HEK293T (cell line): ENCODE measurements at regions not wholly inside any gene's neighbourhood (a gene's known extent, or its start where the extent isn't known, plus 50 kb on each side); places are given as distances from the start of the nearest gene placed in this dataset.

Experiments used
- CTCF ChIA-PET: fragments of 350-600 bp; formaldehyde crosslinking; extraction: SDS; loops from one replicate; lab custom pipeline; 2021; ENCODE audit warnings: antibody characterized with exemption, inconsistent platforms; lab: Yijun Ruan, JAX
- POLR2A ChIA-PET: fragments of 350-600 bp; formaldehyde crosslinking; extraction: SDS; loops from one replicate; lab custom pipeline; 2020; ENCODE audit warnings: antibody characterized with exemption, inconsistent platforms; lab: Yijun Ruan, JAX
- DNase-seq: peaks from one replicate; pipeline ENCODE4 v3.0.0; 2012; ENCODE audit warnings: mixed read lengths; ENCODE audit errors: extremely low spot score
- ARNT ChIP-seq: fragments of 450-650 bp; IDR thresholded peaks from 2 replicates; pipeline ENCODE4 v1.6.1; 2017; ENCODE audit warnings: mild to moderate bottlenecking
- BHLHE40 ChIP-seq: fragments of 450-650 bp; IDR thresholded peaks from 2 replicates; pipeline ENCODE4 v1.6.1; 2016; ENCODE audit warnings: mild to moderate bottlenecking, moderate library complexity, borderline replicate concordance
- CTBP1 ChIP-seq: fragments of 450-650 bp; IDR thresholded peaks from 2 replicates; pipeline ENCODE4 v1.6.1; 2016; ENCODE audit warnings: borderline replicate concordance
- ELF4 ChIP-seq: fragments of 450-650 bp; IDR thresholded peaks from 2 replicates; pipeline ENCODE4 v1.6.1; 2017; ENCODE audit warnings: antibody characterized with exemption
- FOXA1 ChIP-seq: fragments of 450-650 bp; IDR thresholded peaks from 2 replicates; pipeline ENCODE4 v1.6.1; 2016; ENCODE audit warnings: mild to moderate bottlenecking
- FOXK2 ChIP-seq: fragments of 450-650 bp; IDR thresholded peaks from 2 replicates; pipeline ENCODE4 v1.6.1; 2016; ENCODE audit warnings: mild to moderate bottlenecking
- FOXM1 ChIP-seq: fragments of 450-650 bp; IDR thresholded peaks from 2 replicates; pipeline ENCODE4 v1.6.1; 2017; ENCODE audit warnings: mild to moderate bottlenecking, borderline replicate concordance
- HDGF ChIP-seq: fragments of 450-650 bp; IDR thresholded peaks from 2 replicates; pipeline ENCODE4 v1.6.1; 2017; ENCODE audit warnings: antibody characterized with exemption, borderline replicate concordance
- L3MBTL2 ChIP-seq: fragments of 450-650 bp; conservative IDR thresholded peaks from 2 replicates; pipeline ENCODE4 v1.6.1; 2016; ENCODE audit warnings: mild to moderate bottlenecking
- LEF1 ChIP-seq: fragments of 450-650 bp; IDR thresholded peaks from 2 replicates; pipeline ENCODE4 v1.6.1; 2017; ENCODE audit warnings: mild to moderate bottlenecking, borderline replicate concordance
- NFRKB ChIP-seq: fragments of 450-650 bp; IDR thresholded peaks from 2 replicates; pipeline ENCODE4 v1.6.1; 2016; ENCODE audit warnings: mild to moderate bottlenecking, moderate library complexity
- SP1 ChIP-seq: fragments of 450-650 bp; IDR thresholded peaks from 2 replicates; pipeline ENCODE4 v1.6.1; 2017
- SUZ12 ChIP-seq: fragments of 450-650 bp; IDR thresholded peaks from 2 replicates; pipeline ENCODE4 v1.6.1; 2016; ENCODE audit warnings: mild to moderate bottlenecking
- TARDBP ChIP-seq: fragments of 450-650 bp; IDR thresholded peaks from 2 replicates; pipeline ENCODE4 v1.6.1; 2016
- ZNF384 ChIP-seq: fragments of 450-650 bp; IDR thresholded peaks from 2 replicates; pipeline ENCODE4 v1.6.1; 2016
- TF ChIP-seq, protein P1 (sequence below): fragments of 450-650 bp; IDR thresholded peaks from 2 replicates; pipeline ENCODE4 v1.6.1; 2016

- TF ChIP-seq SUZ12 (no peak), LEF1 (no peak), BHLHE40 (no peak), CTBP1 (no peak), NFRKB (no peak), FOXM1 (no peak), ARNT (no peak), TARDBP (no peak), ZNF384 (no peak), L3MBTL2 (no peak), HDGF (no peak), FOXK2 (no peak), SP1 (no peak), FOXA1 (no peak)
- TF ChIP-seq, protein P1, sequence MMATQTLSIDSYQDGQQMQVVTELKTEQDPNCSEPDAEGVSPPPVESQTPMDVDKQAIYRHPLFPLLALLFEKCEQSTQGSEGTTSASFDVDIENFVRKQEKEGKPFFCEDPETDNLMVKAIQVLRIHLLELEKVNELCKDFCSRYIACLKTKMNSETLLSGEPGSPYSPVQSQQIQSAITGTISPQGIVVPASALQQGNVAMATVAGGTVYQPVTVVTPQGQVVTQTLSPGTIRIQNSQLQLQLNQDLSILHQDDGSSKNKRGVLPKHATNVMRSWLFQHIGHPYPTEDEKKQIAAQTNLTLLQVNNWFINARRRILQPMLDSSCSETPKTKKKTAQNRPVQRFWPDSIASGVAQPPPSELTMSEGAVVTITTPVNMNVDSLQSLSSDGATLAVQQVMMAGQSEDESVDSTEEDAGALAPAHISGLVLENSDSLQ, result no peak
- ChIA-PET POLR2A (no interaction called here), CTCF (no interaction called here)
- DNase-seq, result no peak
Observed at GRCh38 chr3:139755551-139755950, 77.8 kb upstream of the NMNAT3 start.

DNA sequence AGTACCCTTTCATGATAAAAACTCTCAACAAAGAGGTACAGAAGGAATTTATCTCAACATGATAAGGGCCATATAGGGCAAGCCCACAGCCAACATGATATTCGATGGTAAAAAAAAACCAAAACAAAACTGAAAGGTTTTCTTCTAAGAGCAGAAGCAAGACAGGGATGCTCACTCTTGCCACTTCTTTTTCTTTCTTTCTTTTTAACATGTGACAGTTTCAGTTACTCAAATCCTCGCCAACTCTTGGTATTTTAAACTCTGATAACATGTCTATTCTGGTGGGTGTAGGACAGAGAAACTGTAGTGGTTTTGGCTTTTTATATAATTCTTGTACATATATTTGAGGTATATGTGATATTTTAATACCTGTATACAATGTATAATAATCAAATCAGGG, 74.0 kb upstream of the NMNAT3 start:
- ChIA-PET POLR2A (no interaction called here), CTCF (no interaction called here)
- TF ChIP-seq NFRKB (no peak), ZNF384 (no peak), HDGF (no peak), FOXK2 (no peak), TARDBP (no peak), FOXM1 (no peak), ARNT (no peak), FOXA1 (no peak), LEF1 (no peak), L3MBTL2 (no peak)
- no peak for DNase-seq

- TF ChIP-seq NFRKB (no peak), SUZ12 (no peak), ARNT (no peak), FOXM1 (no peak), TARDBP (no peak), LEF1 (no peak), FOXK2 (no peak), CTBP1 (no peak), HDGF (no peak)
- TF ChIP-seq, protein P1, result no peak
- ChIA-PET CTCF (no interaction called here), POLR2A (no interaction called here)
- DNase-seq, result no peak
Observed at GRCh38 chr3:139746481-139746880, 68.7 kb upstream of the NMNAT3 start.

DNA sequence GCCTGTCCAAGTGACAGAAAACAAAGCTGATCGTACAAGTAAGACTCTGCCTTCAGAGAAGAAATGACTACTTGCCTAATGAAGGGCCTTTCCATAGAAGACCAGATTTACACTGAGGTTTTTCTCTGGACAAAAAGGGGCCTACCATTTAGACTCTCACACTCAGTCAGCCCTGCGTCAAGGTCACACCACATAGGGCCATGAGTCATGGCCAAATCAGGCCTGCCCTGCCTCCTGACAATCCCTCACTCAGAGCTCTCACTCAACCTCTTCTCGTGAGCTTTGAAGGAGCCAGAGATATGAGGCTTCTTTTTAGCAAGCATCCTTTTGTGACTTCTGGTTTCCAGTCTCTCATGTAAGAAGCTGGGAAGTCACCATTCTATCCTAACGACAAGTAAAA, 68.1 kb upstream of the NMNAT3 start:
- no peak for TF ChIP-seq TARDBP
- no peak for TF ChIP-seq ZNF384
- no peak for TF ChIP-seq LEF1
- no peak for TF ChIP-seq ARNT
- TF ChIP-seq BHLHE40, result no peak
- TF ChIP-seq FOXM1, result no peak
- no peak for TF ChIP-seq FOXK2
- no peak for TF ChIP-seq ELF4
- no peak for TF ChIP-seq HDGF
- TF ChIP-seq SP1, result no peak
- CTCF ChIA-PET, result no interaction called here
- POLR2A ChIA-PET, result no interaction called here
- DNase-seq, result no peak

DNA sequence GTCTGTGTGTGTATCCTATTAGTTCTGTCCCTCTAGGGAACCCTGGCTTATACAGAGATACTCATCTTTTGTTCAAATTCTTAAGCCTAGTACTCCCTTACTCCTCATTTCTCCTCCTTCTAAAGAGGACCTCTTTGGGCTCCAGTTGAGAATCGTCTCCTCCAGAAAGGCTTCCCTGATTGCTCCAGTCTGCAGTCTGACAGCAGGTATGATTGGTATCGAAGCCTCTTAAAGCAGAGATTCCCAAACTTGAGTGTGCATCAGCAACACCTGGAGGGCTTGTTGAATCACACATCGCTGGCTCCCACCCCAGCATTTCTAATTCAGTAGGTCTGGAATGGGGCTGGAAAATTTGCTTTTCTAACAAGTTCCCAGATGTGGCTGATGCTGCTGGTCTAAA, 60.9 kb upstream of the NMNAT3 start:
- TF ChIP-seq ELF4 (no peak), FOXM1 (no peak), CTBP1 (no peak), ZNF384 (no peak), HDGF (no peak)
- TF ChIP-seq, protein P1, result no peak
- POLR2A ChIA-PET, result no interaction called here
- CTCF ChIA-PET, result no interaction called here
- DNase-seq, result no peak

DNA sequence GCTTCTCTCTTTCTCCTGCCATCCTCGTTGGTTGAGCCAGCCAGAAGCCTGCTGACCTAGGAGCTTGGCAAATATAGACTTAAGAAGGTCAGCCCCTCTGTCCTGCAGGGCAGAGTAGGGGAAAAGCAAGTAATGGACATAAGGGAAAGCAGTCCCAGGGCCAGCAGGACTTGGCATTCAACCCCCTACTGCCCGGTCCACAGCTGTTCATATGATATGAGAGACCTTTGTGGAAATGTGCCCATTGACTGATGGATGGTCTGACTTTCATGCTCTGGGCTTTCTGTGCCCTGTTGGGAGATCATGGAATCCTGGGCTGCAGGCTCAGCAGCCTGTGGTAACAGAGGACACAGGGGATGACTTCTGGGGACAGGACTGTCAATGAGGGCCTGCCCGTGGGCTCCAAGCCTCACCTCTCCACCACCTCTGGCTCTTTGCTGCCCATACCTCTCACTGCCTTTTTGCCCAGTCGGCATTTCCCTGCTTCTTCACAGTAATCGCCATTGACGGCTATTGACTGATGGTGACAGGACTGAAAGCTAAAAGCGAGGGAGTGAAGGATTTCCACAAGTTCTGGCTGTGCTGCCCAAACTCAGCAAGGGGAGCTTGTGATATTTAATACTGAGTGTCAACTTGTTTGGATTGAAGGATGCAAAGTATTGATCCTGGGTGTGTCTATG, 60.0 kb upstream of the NMNAT3 start:
- DNase-seq, result no peak
- CTCF ChIA-PET, result no interaction called here
- TF ChIP-seq BHLHE40 (no peak), ARNT (no peak), L3MBTL2 (no peak), SUZ12 (no peak), SP1 (no peak), LEF1 (no peak), ZNF384 (no peak), HDGF (no peak), FOXK2 (no peak), CTBP1 (no peak), NFRKB (no peak), FOXA1 (no peak), ELF4 (no peak), FOXM1 (no peak), TARDBP (no peak)
- TF ChIP-seq, protein P1, result no peak
- POLR2A ChIA-PET, result no interaction called here
